ENCODE measurements at regions not wholly inside any gene's neighbourhood (a gene's known extent, or its start where the extent isn't known, plus 50 kb on each side); places are given as distances from the start of the nearest gene placed in this dataset.

GRCh38 chr2:102915128-102915527, 153.3 kb downstream of the TMEM182 start:
- TF ChIP-seq, protein P1, sequence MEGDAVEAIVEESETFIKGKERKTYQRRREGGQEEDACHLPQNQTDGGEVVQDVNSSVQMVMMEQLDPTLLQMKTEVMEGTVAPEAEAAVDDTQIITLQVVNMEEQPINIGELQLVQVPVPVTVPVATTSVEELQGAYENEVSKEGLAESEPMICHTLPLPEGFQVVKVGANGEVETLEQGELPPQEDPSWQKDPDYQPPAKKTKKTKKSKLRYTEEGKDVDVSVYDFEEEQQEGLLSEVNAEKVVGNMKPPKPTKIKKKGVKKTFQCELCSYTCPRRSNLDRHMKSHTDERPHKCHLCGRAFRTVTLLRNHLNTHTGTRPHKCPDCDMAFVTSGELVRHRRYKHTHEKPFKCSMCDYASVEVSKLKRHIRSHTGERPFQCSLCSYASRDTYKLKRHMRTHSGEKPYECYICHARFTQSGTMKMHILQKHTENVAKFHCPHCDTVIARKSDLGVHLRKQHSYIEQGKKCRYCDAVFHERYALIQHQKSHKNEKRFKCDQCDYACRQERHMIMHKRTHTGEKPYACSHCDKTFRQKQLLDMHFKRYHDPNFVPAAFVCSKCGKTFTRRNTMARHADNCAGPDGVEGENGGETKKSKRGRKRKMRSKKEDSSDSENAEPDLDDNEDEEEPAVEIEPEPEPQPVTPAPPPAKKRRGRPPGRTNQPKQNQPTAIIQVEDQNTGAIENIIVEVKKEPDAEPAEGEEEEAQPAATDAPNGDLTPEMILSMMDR (IDR thresholded peaks at IDR 0.05; ENCODE audit: low read depth, low read length, missing control alignments) = no peak
- Histone ChIP-seq H3K36me3 (replicated peaks) (no peaks in the 10 kb centered on the region), H3K27ac (no peak overlapping the region), H3K4me3 (ENCODE audit: low read depth, low read length) (no peak overlapping the region), H3K27me3 (replicated peaks) (no peaks in the 10 kb centered on the region)
- DNase-seq = peak; percentile 1
- in situ Hi-C loops (cut with HindIII; ENCODE audit: low pct_ligation_motif_present, low sequenced_read_pairs) = no loop called here

DNA sequence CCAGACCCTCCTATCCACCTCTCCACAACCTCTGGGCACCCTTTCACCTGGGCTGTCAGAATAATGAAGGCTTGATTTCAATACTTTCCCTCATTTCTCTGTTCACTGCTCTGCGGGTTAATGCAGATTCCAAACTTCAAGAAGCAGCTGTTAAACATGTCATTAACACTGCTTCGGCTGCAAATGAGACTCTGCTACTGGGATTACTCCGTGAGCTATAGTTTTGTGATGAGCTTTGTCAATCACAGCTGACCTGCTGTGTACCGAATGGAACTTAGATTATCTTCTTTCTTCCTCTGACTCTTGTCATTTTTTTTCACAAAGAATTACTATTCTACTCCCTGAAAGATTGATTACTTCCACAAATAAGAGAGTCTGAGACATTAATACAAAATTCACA, 160.5 kb downstream of the TMEM182 start:
- H3K27me3 ChIP-seq (replicated peaks) = no peaks in the 10 kb centered on the region
- TF ChIP-seq, protein P1 (IDR thresholded peaks at IDR 0.05; ENCODE audit: low read depth, low read length, missing control alignments) = no peak
- DNase-seq = no peak
- H3K27ac ChIP-seq = no peak overlapping the region
- no peak overlapping the region for H3K4me3 ChIP-seq (ENCODE audit: low read depth, low read length)
- H3K36me3 ChIP-seq (replicated peaks) = no peaks in the 10 kb centered on the region
- in situ Hi-C loops (cut with HindIII; ENCODE audit: low pct_ligation_motif_present, low sequenced_read_pairs) = no loop called here

DNA sequence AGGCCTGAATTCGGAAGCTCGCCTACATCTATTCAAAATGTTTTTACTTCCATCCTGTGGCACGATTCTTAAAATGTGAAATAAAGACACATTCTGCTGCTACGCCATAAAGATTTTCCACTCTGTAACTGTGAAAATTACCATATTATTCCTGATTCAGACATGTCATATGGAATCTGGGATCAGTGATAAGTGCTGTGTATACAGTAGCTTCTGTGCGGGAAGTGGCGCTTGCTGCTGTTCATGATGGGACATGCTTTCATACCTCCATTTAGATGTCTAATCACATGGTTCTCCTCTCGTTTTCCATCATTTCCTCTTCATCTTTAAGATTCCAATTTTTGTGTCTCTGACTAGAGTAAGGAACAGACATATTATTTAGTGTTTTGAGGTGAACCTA, 163.2 kb downstream of the TMEM182 start:
- Histone ChIP-seq H3K36me3 (replicated peaks) (no peaks in the 10 kb centered on the region), H3K27me3 (replicated peaks) (no peaks in the 10 kb centered on the region), H3K4me3 (ENCODE audit: low read depth, low read length) (no peak overlapping the region), H3K27ac (no peak overlapping the region)
- DNase-seq = no peak
- in situ Hi-C loops (cut with HindIII; ENCODE audit: low pct_ligation_motif_present, low sequenced_read_pairs) = no loop called here
- TF ChIP-seq, protein P1 (IDR thresholded peaks at IDR 0.05; ENCODE audit: low read depth, low read length, missing control alignments) = no peak

GRCh38 chr2:102927854-102928267, 166.0 kb downstream of the TMEM182 start:
- in situ Hi-C loops (cut with HindIII; ENCODE audit: low pct_ligation_motif_present, low sequenced_read_pairs) = no loop called here
- Histone ChIP-seq H3K4me3 (ENCODE audit: low read depth, low read length) (no peak overlapping the region), H3K27ac (no peak overlapping the region), H3K36me3 (replicated peaks) (no peaks in the 10 kb centered on the region), H3K27me3 (replicated peaks) (no peaks in the 10 kb centered on the region)
- TF ChIP-seq, protein P1 (IDR thresholded peaks at IDR 0.05; ENCODE audit: low read depth, low read length, missing control alignments) = no peak
- no peak for DNase-seq

DNA sequence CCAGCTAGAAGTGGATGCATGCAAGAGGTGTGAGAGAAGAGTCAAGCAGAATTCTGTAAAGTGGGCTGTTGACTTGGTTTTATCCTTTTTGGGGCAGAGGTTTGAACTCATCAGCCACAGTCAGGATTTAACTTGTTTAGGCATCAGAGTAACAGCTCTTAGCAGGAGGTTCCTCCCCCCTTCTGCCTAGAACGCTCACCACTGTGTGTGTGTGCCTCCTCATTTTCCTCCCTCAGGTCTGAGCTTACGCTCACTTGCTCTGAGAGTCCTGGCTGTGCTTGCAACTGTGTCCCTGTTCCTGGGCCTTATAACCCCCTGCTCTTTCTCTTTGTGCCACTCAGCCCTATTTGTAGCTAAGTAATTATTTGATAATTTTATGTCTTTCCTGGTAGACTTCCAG, 167.9 kb downstream of the TMEM182 start:
- no peak for DNase-seq
- Histone ChIP-seq H3K36me3 (replicated peaks) (no peaks in the 10 kb centered on the region), H3K4me3 (ENCODE audit: low read depth, low read length) (no peak overlapping the region), H3K27me3 (replicated peaks) (no peaks in the 10 kb centered on the region), H3K27ac (no peak overlapping the region)
- TF ChIP-seq, protein P1 (IDR thresholded peaks at IDR 0.05; ENCODE audit: low read depth, low read length, missing control alignments) = no peak
- in situ Hi-C loops (cut with HindIII; ENCODE audit: low pct_ligation_motif_present, low sequenced_read_pairs) = no loop called here

- in situ Hi-C loops (cut with HindIII; ENCODE audit: low pct_ligation_motif_present, low sequenced_read_pairs) = no loop called here
- H3K4me3 ChIP-seq (ENCODE audit: low read depth, low read length) = no peak overlapping the region
- no peaks in the 10 kb centered on the region for H3K36me3 ChIP-seq (replicated peaks)
- no peaks in the 10 kb centered on the region for H3K27me3 ChIP-seq (replicated peaks)
- TF ChIP-seq, protein P1 (IDR thresholded peaks at IDR 0.05; ENCODE audit: low read depth, low read length, missing control alignments) = no peak
- H3K27ac ChIP-seq = no peak overlapping the region
- no peak for DNase-seq
Observed at GRCh38 chr2:102932501-102932900, 170.7 kb downstream of the TMEM182 start.

All from brain microvascular endothelial cell (primary cell).